PFSK-1 (cell line): ENCODE measurements at regions not wholly inside any gene's neighbourhood (a gene's known extent, or its start where the extent isn't known, plus 50 kb on each side); places are given as distances from the start of the nearest gene placed in this dataset.

ENCODE experiments used
- FOXP2 ChIP-seq: optimal IDR thresholded peaks from 2 replicates; pipeline ENCODE3; 2011; ENCODE audit warnings: borderline replicate concordance, control low read depth, inconsistent platforms; ENCODE audit not compliant: insufficient read depth; ENCODE audit errors: extremely low read length, extremely low read depth
- POLR2AphosphoS5 ChIP-seq: IDR thresholded peaks from 2 replicates; pipeline ENCODE4 v1.6.1; 2012; ENCODE audit warnings: low read depth, mild to moderate bottlenecking, control low read depth, low read length, moderate library complexity
- REST ChIP-seq, 2 experiments: IDR thresholded peaks; 2 replicates each; pipeline versions ENCODE4 v1.6.1 to v1.8.0; 2011 to 2012; ENCODE audit warnings: low read depth in 2 of 2, low read length in 2 of 2, control low read depth in 1 of 2, inconsistent platforms in 1 of 2, mild to moderate bottlenecking in 1 of 2, moderate library complexity in 1 of 2; ENCODE audit not compliant: insufficient read depth in 1 of 2
- SIN3A ChIP-seq: IDR thresholded peaks from 2 replicates; pipeline ENCODE4 v1.6.1; 2012; ENCODE audit warnings: mild to moderate bottlenecking, low read length, moderate library complexity, borderline replicate concordance; ENCODE audit not compliant: insufficient read depth
- TAF1 ChIP-seq: IDR thresholded peaks from 2 replicates; pipeline ENCODE4 v1.6.1; 2012; ENCODE audit warnings: low read length, control low read depth, borderline replicate concordance; ENCODE audit not compliant: insufficient read depth

DNA sequence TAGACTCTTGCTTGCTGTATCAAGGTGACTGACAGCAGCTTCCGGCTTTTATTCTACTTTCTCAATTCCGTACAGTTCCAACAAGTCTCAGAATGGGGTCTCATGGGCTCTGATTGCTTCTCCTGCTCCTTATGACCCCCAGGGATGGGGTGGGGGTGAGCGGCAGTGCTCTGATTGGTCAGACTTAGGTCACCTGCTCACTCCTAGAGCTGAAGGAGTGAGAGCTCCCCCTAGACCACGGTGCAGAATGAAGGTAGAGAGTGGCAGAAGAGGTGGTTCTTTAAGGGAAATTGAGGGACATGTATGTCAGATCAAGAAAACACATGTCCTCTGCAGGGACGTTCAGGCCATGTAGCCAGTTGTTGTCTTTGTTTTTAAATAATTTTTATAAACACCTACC, 115.2 kb downstream of the C9orf152 start:
- TF ChIP-seq REST (IDR thresholded peaks at IDR 0.05; ENCODE audit: insufficient read depth in 1 of 2, low read depth in 2 of 2, low read length in 2 of 2) (no peak), POLR2AphosphoS5 (no peak), TAF1 (no peak), FOXP2 (no peak), SIN3A (no peak)

- TF ChIP-seq SIN3A (no peak), FOXP2 (no peak), POLR2AphosphoS5 (no peak), REST (IDR thresholded peaks at IDR 0.05; ENCODE audit: insufficient read depth in 1 of 2, low read depth in 2 of 2, low read length in 2 of 2) (no peak), TAF1 (no peak)
Measured at GRCh38 chr9:110093417-110093816, 114.5 kb downstream of the C9orf152 start.

- TF ChIP-seq TAF1 (no peak), REST (IDR thresholded peaks at IDR 0.05; ENCODE audit: insufficient read depth in 1 of 2, low read depth in 2 of 2, low read length in 2 of 2) (no peak), SIN3A (no peak), POLR2AphosphoS5 (no peak), FOXP2 (no peak)
Measured at GRCh38 chr9:110093871-110094270, 114.1 kb downstream of the C9orf152 start.

GRCh38 chr9:110095161-110095595, 112.8 kb downstream of the C9orf152 start:
- TF ChIP-seq SIN3A, result no peak
- no peak for TF ChIP-seq REST (IDR thresholded peaks at IDR 0.05; ENCODE audit: insufficient read depth in 1 of 2, low read depth in 2 of 2, low read length in 2 of 2)
- no peak for TF ChIP-seq POLR2AphosphoS5
- TF ChIP-seq TAF1, result no peak
- TF ChIP-seq FOXP2, result no peak

GRCh38 chr9:110095776-110096175, 112.2 kb downstream of the C9orf152 start:
- TF ChIP-seq POLR2AphosphoS5, result no peak
- TF ChIP-seq SIN3A, result no peak
- no peak for TF ChIP-seq FOXP2
